DMS114 treated with DMSO at 0.1 percent for 48 hours (cell line): ENCODE measurements at regions not wholly inside any gene's neighbourhood (a gene's known extent, or its start where the extent isn't known, plus 50 kb on each side); places are given as distances from the start of the nearest gene placed in this dataset.
A peak's percentile ranks its signal among the peaks of the same experiment; 100 is the strongest.

Experiments used
- DNase-seq: peaks from one replicate; lab custom pipeline; 2025; ENCODE audit not compliant: unreplicated experiment; lab: John Stamatoyannopoulos, UW

DNA sequence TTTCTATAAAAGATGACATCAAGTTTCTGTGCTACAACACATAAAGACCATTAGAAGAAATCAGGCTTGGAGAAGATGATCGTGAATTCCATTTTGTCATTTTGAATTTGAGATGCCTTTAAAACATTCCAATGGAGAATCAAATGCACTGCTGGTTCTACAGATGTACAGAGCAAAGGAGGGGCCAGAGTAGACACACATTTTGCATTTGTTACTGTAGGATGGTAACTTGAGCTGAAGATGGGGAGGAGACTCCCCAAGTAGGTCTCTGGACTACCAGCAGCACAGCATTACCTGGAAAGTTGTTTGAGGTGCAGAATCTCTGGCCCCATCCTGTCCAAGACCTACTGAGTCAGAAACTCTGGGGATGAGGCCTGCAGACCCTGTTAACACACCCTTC lies 121.6 kb upstream of the RALGAPA2 start:
- DNase-seq: no peak

- DNase-seq: no peak
Observed at GRCh38 chr20:20832715-20833114, 120.3 kb upstream of the RALGAPA2 start.

DNA sequence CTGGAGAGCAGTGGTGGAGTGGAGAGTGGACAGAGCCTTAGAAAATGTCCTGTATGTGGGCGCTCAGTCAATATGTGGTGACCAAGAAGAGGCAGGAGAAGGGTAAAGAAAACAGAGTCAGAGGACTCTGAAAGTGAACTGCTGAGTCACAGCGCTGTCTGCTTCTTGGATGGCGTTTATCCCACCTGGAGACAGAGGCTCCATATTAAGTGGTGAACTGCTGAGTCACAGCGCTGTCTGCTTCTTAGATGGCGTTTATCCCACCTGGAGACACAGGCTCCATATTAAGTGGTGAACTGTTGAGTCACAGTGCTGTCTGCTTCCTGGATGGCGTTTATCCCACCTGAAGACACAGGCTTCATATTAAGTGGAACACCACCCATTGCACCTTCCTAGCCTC lies 119.3 kb upstream of the RALGAPA2 start:
- DNase-seq: no peak

DNA sequence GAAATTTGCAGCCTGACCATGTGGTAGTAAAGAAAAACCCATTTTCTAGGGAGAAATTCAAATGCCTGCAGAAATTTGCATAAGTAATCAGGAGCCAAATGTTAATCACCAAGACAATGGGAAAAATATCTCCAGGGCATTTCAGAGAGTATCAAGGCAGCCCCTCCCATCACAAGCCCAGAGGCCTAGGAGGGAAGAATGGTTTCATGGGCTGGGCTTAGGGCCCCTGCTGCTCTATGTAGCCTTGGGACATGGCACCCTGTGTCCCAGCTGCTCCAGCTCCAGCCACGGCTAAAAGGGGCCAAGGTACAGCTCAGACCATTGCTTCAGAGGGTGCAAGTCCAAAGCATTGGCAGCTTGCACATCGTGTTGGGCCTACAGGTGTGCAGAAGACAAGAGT lies 117.2 kb upstream of the RALGAPA2 start:
- DNase-seq: no peak

GRCh38 chr20:20827992-20828597 lies 115.7 kb upstream of the RALGAPA2 start:
- no peak for DNase-seq

GRCh38 chr20:20824924-20825584 lies 112.6 kb upstream of the RALGAPA2 start:
- peak; percentile 1 for DNase-seq

GRCh38 chr20:20823476-20823881 lies 111.0 kb upstream of the RALGAPA2 start:
- DNase-seq: no peak

DNA sequence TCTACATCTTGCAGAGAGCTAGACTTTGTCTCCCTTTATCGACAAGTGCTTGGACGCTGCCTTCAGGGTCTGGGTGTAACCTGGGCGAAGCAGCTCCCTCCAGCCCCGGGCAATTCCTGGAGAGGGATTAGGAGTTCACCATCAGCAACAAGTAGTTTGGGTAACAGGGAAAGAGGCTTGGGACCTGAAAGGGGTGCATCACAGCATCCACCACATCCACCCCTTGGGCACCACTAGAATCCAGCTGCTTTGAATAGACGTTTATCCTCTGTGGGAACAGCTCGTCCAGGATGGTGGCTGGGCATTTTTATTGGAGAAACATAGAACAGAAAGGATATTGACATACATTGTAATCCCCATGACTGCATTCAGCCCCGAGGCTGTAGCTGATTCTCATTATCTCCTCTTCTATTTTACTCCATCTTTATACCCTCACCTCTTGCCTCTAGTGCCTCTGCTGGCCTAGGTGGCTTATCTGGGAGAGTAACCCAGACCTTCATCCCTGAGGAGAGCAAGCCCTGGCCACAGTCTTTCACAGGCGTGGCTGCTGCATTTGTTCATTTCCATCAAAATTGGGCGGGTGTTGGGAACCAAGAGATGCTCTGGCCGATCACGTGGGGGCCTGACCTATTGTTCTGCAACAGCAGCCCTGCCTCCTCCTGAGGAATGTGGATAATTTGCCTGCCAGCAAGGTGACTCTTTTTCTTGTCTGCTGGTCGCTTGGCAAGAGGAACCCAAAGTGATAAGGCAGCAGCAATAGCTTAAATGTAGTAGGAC lies 109.2 kb upstream of the RALGAPA2 start:
- no peak for DNase-seq

DNA sequence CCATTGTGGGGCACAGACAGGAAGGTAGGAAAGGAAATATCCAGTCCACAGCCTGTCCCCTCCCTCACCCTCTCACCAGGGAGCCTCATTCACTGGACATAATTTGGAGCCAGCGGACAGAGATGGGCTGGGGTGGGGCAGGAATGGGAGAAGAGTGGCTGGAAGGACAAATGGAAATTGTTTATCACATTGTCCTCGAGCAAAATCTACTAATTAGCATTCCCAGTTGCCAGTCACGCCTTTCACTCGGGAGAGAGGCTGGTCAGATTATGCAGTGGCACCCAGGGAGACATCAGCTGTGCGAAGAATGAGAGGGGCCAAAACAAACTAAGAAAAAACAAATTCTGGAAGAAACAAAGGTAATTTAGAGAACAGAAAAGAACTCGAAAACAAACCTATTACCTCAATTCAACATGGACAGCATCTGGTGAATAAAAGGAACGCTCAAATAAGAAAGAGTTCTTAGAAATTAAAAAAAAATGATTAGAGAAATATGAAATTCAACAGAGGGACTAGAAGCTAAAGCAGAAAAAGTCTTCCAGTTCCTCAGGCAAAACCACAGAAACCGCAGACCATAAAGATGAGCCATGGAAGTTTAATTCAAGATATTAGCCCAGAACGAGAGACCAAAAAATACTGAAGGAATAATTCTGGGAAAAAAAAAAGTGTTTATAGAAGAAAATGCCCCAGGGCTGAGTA lies 108.5 kb upstream of the RALGAPA2 start:
- DNase-seq: no peak

DNA sequence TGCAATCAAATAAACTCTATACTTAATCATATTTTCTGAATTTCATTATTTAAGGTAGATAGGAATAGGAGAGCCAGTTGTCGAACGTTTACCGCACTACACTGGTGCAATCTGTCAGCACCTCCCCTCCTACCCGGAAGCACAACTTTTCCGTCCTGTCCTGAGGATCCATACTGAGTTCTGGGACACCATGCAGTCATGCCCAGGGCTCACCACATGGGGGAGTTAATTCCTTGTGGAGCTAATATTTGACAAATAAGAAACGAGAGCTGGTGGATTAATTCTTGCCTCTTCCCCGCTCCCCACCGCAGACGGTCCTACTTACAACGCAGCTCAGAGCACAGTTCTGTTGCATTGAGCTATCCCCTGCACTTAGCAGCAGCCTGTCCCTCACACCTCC lies 107.7 kb upstream of the RALGAPA2 start:
- no peak for DNase-seq

GRCh38 chr20:20816969-20817755 lies 104.7 kb upstream of the RALGAPA2 start:
- DNase-seq: no peak

- DNase-seq: no peak
Observed at GRCh38 chr20:20815711-20816455, 103.4 kb upstream of the RALGAPA2 start.

DNA sequence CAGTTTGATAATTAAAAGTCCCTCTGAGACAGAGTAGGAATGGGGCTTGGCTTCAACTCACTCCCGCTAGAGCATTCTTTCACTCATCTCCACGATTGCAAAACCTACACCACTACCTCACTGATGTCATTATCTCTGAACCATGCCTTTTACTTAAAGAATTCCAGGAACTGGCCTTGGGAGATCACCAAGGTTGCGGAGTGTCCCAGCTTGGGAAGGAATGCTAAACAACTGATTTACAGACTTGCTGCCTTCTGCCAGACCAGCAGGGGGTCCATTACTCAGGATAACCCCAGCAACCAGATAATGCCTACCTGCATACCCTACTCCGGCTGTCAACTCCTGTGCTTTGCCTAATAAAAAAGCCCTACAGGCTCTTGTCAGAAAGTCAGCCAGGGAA lies 102.2 kb upstream of the RALGAPA2 start:
- no peak for DNase-seq

DNA sequence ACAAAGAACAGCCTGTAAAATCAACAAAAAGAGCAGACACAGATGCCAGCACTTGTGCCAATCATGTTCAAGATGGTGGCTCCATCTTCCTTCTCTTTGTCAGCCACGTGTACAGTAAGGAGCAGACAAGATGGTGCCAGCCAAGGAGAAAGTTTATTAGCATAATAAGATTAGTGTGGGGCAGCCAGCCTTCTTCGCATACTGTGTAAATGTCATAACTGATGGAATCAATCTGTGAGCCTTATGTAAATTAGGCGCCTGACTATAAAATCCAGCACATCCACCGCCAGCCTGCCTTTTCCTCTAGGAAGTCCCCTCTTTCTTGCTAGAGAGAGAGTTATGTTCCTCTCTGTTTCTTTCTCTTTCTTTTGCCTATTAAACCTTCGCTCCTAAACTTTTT lies 99.7 kb upstream of the RALGAPA2 start:
- no peak for DNase-seq

- no peak for DNase-seq
Observed at GRCh38 chr20:20808016-20808415, 95.6 kb upstream of the RALGAPA2 start.

DNA sequence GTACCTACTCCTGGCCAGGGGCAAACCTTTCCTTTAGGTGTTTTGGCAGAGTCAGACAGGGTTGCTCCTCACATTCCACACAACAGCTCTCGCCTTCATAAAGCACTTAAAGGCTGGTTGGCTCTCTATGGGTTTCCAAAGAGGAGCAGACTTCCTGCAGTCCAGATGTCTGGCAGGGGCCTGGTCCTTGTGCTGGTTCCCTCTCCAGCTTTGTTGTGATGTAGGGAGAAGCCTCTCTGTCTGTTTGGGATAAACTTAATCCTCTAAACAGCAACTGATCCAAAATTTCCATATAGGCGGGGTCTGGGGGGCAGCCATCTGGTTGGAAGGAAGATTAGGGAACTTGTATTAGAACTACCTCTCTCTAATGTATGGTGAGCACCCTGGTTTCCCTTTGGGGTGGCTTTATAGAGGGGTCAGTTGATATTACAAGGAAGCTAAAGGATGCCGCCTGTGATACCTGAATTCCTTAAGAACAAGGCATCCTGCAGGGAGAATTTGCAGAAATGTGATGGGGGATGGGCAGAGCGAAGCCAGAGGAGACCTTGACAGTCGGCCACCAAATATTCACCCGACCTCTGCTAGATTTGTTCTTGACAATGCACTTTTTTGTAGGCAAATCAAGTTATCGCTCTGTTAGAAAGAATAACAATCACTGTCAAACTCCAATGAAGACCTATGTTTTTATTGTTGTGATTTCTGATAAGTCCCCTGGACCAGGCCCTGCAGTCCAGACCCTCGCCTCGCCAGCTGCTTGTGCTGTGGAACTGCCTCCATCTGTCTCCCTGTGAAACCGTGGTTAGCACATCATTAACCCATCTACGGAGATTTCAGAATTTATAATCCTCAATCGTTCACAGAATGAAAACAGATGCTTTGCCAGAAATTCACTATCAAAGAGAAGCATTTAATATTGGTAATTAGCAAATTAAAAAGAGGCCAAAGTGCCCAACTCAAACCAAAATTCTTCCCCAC lies 94.0 kb upstream of the RALGAPA2 start:
- DNase-seq: no peak

- no peak for DNase-seq
Observed at GRCh38 chr20:20803011-20803410, 90.6 kb upstream of the RALGAPA2 start.

DNA sequence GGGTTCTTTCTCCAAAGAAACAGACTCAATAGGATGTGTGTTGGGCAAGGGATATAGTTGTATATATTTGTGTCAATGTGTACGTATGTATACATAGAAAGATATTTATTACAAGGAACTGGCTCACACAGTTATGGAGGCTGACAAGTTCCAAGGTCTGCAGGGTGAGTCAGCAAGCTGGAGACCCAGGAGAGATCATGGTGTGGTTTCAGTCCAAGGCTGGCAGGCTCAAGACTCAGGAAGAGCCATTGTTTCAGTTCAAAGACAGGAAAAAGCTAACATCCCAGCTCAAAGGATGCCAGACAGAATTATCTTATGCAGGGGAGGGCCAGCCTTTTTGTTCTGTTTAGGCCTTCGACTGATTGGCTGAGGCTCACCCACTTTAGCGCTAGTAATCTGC lies 89.9 kb upstream of the RALGAPA2 start:
- DNase-seq: no peak

- no peak for DNase-seq
Observed at GRCh38 chr20:20799716-20800312, 87.4 kb upstream of the RALGAPA2 start.
